ENCODE measurements at regions not wholly inside any gene's neighbourhood (a gene's known extent, or its start where the extent isn't known, plus 50 kb on each side); places are given as distances from the start of the nearest gene placed in this dataset.
A peak's percentile ranks its signal among the peaks of the same experiment; 100 is the strongest.

- in situ Hi-C loops (cut with MboI; ENCODE audit: low pct_unique_long_range_greater_than_20kb, low sequenced_read_pairs, unreplicated experiment): loop anchor here (10.0 kb wide), 1 partner anchor 267 kb away; no protein-coding TSS in a partner anchor
- no peak for TF ChIP-seq CTCF (IDR thresholded peaks at IDR 0.05; ENCODE audit: extremely low read depth, insufficient read depth, missing control alignments)
- DNase-seq (ENCODE audit: low spot score): no peak
These were observed 112.3 kb downstream of the FAM170A start for GRCh38 chr5:119741691-119742090.

DNA sequence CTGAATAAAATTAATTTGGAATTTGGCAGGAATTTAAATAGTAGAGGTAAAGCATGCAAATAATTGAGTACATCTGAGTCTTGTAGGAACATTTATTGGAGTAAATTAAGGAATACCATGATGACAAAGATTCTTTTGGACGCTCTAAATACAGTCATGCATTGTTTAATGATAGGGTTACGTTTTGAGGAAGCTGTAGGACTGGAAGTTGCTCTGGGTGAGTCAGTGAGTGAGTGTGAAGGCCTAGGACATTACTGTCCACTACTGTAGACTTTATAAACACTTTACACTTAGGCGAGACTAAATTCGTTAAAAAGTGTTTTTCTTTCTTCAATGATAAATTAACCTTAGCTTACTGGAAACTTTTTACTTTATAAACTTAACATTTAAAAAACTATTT lies 113.0 kb downstream of the FAM170A start:
- in situ Hi-C loops (cut with MboI; ENCODE audit: low pct_unique_long_range_greater_than_20kb, low sequenced_read_pairs, unreplicated experiment): loop anchor here (10.0 kb wide), 1 partner anchor 268 kb away; no protein-coding TSS in a partner anchor
- no peak for TF ChIP-seq CTCF (IDR thresholded peaks at IDR 0.05; ENCODE audit: extremely low read depth, insufficient read depth, missing control alignments)
- no peak for DNase-seq (ENCODE audit: low spot score)

DNA sequence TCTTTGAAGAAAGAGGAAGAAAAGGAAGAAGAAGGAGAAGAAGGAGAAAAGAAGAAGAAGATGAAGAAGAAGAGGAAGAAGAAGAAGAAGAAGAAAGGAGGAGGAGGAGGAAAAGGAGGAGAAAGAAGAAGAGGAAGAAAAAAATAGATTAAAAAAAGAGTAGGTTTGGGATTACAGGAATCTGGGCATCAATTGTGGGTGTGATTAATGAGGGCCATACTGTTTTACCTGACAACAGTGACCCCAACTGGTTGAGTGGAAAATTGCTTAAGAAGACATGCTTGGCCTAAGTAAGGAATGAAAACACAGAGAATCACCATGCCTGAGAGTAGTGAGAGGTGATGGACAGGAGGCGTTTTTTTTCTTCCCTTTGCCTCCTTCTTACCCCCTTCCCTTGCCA lies 114.6 kb downstream of the FAM170A start:
- DNase-seq (ENCODE audit: low spot score): peak; percentile 57
- peak; percentile 78 for TF ChIP-seq CTCF (IDR thresholded peaks at IDR 0.05; ENCODE audit: extremely low read depth, insufficient read depth, missing control alignments)
- in situ Hi-C loops (cut with MboI; ENCODE audit: low pct_unique_long_range_greater_than_20kb, low sequenced_read_pairs, unreplicated experiment): loop anchor here (10.0 kb wide), 1 partner anchor 269 kb away; no protein-coding TSS in a partner anchor

GRCh38 chr5:119745976-119746375 lies 116.6 kb downstream of the FAM170A start:
- in situ Hi-C loops (cut with MboI; ENCODE audit: low pct_unique_long_range_greater_than_20kb, low sequenced_read_pairs, unreplicated experiment): loop anchor here (10.0 kb wide), 1 partner anchor 271 kb away; no protein-coding TSS in a partner anchor
- TF ChIP-seq CTCF (IDR thresholded peaks at IDR 0.05; ENCODE audit: extremely low read depth, insufficient read depth, missing control alignments): no peak
- no peak for DNase-seq (ENCODE audit: low spot score)

DNA sequence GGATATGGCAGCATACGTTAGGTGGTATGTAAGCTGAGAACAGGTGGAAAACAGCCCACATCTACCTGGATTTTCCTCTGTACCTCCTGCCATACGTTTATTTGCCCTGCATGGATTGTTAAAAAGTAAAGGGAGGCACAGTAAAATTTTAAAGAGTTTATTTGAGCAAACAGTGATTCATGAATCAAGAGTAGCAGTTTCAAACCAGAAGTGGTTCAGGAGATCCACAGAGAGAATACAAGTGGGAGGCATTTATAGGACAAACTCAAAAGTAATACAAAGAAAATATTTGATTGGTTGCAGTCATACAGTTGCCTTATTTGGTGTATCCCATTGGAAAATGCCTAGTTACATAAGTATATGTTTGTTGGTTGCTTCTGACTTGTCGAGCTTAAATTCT lies 117.6 kb downstream of the FAM170A start:
- in situ Hi-C loops (cut with MboI; ENCODE audit: low pct_unique_long_range_greater_than_20kb, low sequenced_read_pairs, unreplicated experiment): loop anchor here (10.0 kb wide), 1 partner anchor 272 kb away; no protein-coding TSS in a partner anchor
- no peak for TF ChIP-seq CTCF (IDR thresholded peaks at IDR 0.05; ENCODE audit: extremely low read depth, insufficient read depth, missing control alignments)

DNA sequence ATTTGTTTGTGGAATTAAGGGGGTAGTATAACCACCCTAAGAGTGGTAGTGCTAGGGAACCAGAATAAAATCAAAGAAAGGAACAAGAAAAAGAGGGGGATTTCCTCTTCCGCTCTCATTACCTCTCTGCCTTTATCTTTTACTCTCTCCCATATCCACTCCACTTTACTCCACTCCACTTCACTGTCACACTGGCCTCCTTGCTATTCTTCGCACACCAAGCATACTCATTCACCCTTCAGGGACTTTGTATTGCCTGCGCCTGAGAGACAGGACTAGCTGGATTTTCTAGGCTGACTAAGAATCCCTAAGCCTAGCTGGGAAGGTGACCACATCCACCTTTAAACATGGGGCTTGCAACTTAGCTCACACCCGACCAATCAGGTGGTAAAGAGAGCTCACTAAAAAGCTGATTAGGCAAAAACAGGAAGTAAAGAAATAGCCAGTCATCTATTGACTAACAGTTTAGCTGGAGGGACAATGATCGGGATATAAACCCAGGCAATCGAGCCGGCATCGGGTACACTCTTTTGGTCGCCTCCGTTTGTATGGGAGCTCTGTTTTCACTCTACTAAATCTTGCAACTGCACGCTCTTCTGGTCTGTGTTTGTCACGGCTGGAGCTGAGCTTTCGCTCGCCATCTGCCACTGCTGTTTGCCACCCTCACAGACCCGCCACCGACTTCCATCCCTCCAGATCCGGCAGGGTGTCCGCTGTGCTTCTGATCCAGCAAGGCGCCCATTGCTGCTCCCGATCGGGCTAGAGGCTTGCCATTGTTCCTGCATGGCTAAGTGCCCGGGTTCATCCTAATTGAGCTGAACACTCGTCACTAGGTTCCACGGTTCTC lies 121.8 kb downstream of the FAM170A start:
- no peak for TF ChIP-seq CTCF (IDR thresholded peaks at IDR 0.05; ENCODE audit: extremely low read depth, insufficient read depth, missing control alignments)
- DNase-seq (ENCODE audit: low spot score): no peak
- in situ Hi-C loops (cut with MboI; ENCODE audit: low pct_unique_long_range_greater_than_20kb, low sequenced_read_pairs, unreplicated experiment): no loop called here

More for the DNA sequence above, 117.6 kb downstream of the FAM170A start:
- DNase-seq (ENCODE audit: low spot score): no peak
